ENCODE measurements at regions not wholly inside any gene's neighbourhood (a gene's known extent, or its start where the extent isn't known, plus 50 kb on each side); places are given as distances from the start of the nearest gene placed in this dataset.
A peak's percentile ranks its signal among the peaks of the same experiment; 100 is the strongest.

DNA sequence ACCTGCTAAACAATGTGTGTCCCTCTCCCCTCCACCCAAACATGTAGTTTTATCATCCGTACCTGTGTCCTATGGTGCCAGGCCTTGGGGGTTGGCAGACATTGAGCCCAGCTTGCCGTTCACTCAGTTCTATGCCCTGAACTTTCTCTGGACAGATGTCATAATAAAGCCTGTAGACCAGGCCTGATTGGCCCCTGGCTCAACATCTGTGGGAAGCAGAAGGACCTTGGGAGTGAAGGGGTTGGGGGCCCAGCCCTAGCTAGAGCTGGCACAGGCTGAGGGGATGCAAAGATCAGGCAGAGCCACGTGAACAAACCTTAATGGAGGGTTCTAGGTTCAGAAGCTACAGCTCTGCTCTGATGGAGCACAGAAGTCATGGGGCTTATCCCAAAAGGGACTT, 600.6 kb downstream of the BUD13 start:
- Histone ChIP-seq H3K9me3 (ENCODE audit: control insufficient read depth, insufficient read depth, low read length) (no peaks in the 10 kb centered on the region), H3K27me3 (ENCODE audit: control insufficient read depth, insufficient read depth, low read length) (no peaks in the 10 kb centered on the region), H3K36me3 (ENCODE audit: control insufficient read depth, insufficient read depth, low read length) (no peaks in the 10 kb centered on the region), H3K27ac (ENCODE audit: low read depth, low read length) (no peak overlapping the region), H3K4me3 (ENCODE audit: low read depth, low read length) (no peak overlapping the region), H3K4me1 (ENCODE audit: control insufficient read depth, insufficient read depth, low read length) (peaks cover 5% of the 10 kb centered on the region)
- DNase-seq (ENCODE audit: low read depth in 4 of 6, low spot score in 6 of 6): no peak
- 95% methylated on average over 3 of the region's 3 CpGs for WGBS (ENCODE audit: insufficient coverage)

- H3K4me1 ChIP-seq (ENCODE audit: control insufficient read depth, insufficient read depth, low read length): peaks cover 5% of the 10 kb centered on the region
- no peak overlapping the region for H3K4me3 ChIP-seq (ENCODE audit: low read depth, low read length)
- 72% methylated on average over 5 of the region's 10 CpGs for WGBS (ENCODE audit: insufficient coverage)
- no peaks in the 10 kb centered on the region for H3K27me3 ChIP-seq (ENCODE audit: control insufficient read depth, insufficient read depth, low read length)
- H3K36me3 ChIP-seq (ENCODE audit: control insufficient read depth, insufficient read depth, low read length): no peaks in the 10 kb centered on the region
- H3K27ac ChIP-seq (ENCODE audit: low read depth, low read length): no peak overlapping the region
- no peaks in the 10 kb centered on the region for H3K9me3 ChIP-seq (ENCODE audit: control insufficient read depth, insufficient read depth, low read length)
- peak in 1 of 6 donors; percentile 46 for DNase-seq (ENCODE audit: low read depth in 4 of 6, low spot score in 6 of 6)
Measured at GRCh38 chr11:116171271-116172140, 601.3 kb downstream of the BUD13 start.

DNA sequence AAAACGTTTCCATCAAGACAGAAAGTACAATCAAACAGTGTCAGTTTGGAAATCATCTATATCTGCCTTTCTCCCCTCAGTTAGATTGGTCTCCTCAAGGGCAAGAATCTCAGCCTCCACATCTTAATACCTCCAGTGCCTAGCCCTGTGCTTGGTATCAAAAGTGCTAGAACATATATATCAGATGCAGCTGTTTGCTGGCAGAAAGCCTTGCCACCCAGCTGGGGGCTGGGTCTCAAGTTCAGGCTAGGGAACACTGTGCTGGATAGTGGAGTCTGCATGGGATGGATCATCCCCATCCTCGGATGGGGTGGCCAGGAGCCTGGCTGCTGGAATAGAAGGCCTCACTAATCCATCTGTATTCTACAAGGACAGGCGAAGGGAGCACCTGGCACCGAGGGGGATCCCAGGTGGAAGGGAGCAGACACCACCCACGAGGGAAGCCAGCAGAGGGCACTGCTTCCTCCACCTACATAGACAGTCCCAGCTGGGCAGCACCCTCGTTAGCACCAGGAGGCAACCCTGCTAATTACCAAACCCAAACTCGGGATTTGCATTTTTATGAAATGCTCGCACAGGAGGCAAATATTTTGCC, 602.2 kb downstream of the BUD13 start:
- no peak for DNase-seq (ENCODE audit: low read depth in 4 of 6, low spot score in 6 of 6)
- no peaks in the 10 kb centered on the region for H3K27me3 ChIP-seq (ENCODE audit: control insufficient read depth, insufficient read depth, low read length)
- 74% methylated on average over 5 of the region's 8 CpGs for WGBS (ENCODE audit: insufficient coverage)
- no peaks in the 10 kb centered on the region for H3K36me3 ChIP-seq (ENCODE audit: control insufficient read depth, insufficient read depth, low read length)
- H3K4me1 ChIP-seq (ENCODE audit: control insufficient read depth, insufficient read depth, low read length): peaks cover 5% of the 10 kb centered on the region
- H3K4me3 ChIP-seq (ENCODE audit: low read depth, low read length): no peak overlapping the region
- H3K9me3 ChIP-seq (ENCODE audit: control insufficient read depth, insufficient read depth, low read length): no peaks in the 10 kb centered on the region
- no peak overlapping the region for H3K27ac ChIP-seq (ENCODE audit: low read depth, low read length)

- no peak for DNase-seq (ENCODE audit: low read depth in 4 of 6, low spot score in 6 of 6)
- Histone ChIP-seq H3K27me3 (ENCODE audit: control insufficient read depth, insufficient read depth, low read length) (peaks cover 3% of the 10 kb centered on the region), H3K4me1 (ENCODE audit: control insufficient read depth, insufficient read depth, low read length) (peaks cover 5% of the 10 kb centered on the region), H3K36me3 (ENCODE audit: control insufficient read depth, insufficient read depth, low read length) (no peaks in the 10 kb centered on the region), H3K27ac (ENCODE audit: low read depth, low read length) (no peak overlapping the region), H3K9me3 (ENCODE audit: control insufficient read depth, insufficient read depth, low read length) (no peaks in the 10 kb centered on the region), H3K4me3 (ENCODE audit: low read depth, low read length) (no peak overlapping the region)
- WGBS (ENCODE audit: insufficient coverage): no CpG with 5 or more reads among the region's 2 CpGs
Measured at GRCh38 chr11:116169776-116170175, 603.0 kb downstream of the BUD13 start.

DNA sequence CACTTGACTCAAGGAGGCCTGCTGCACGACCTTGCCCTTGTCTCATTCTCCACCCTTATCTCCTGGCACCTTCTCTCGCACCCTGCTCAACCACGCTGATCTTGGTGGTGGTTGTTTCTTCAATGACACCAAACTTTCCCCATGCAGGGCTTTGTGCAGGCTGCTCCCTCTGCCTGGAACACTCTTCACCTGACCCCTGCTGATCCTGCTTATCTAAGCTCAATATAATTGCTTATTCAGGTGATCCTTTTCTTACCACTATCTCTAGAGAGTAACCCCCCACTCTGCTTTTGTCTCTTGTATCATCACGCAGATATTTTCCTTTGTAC, 604.4 kb downstream of the BUD13 start:
- 88% methylated on average over 3 of the region's 4 CpGs for WGBS (ENCODE audit: insufficient coverage)
- H3K36me3 ChIP-seq (ENCODE audit: control insufficient read depth, insufficient read depth, low read length): no peaks in the 10 kb centered on the region

DNA sequence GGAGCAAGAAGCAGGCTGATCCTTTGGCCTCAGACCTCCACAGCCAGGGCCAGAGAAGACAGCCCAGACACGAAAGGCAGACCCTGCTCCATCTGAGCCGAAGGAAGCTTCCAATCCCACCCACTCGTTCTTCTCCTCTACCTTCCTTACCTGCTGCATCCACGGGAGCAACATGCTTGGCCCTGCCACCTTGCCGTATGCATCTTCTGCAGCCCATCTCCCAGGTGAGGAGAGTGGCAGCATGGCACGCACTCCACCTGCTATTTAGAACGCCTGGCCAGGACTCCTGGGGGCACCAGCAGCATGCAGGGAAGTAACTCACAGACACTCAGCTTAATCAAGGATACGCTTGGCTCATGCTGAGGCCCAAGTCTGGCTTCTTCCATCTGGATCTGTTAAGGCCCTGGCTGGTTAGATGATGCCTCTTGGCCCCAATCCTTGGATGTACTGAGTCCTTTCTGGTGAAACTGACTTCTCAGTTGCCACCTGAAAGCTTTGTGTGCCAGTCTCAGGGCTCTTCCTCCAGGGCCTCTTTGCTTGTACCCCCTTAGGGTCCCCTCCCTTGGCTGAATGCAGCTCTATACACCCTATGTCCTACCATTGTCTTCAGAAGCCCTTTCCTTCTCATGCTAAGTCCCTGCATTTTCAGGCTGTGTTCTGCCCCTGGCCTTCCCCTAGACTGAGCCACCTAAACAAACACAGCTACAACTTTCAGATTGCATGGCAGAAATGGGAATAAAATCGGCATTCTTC, 604.9 kb downstream of the BUD13 start:
- Histone ChIP-seq H3K27ac (ENCODE audit: low read depth, low read length) (no peak overlapping the region), H3K4me3 (ENCODE audit: low read depth, low read length) (no peak overlapping the region), H3K27me3 (ENCODE audit: control insufficient read depth, insufficient read depth, low read length) (peaks cover 3% of the 10 kb centered on the region), H3K9me3 (ENCODE audit: control insufficient read depth, insufficient read depth, low read length) (no peaks in the 10 kb centered on the region), H3K36me3 (ENCODE audit: control insufficient read depth, insufficient read depth, low read length) (no peaks in the 10 kb centered on the region), H3K4me1 (ENCODE audit: control insufficient read depth, insufficient read depth, low read length) (peaks cover 2% of the 10 kb centered on the region)
- 93% methylated on average over 8 of the region's 9 CpGs for WGBS (ENCODE audit: insufficient coverage)
- no peak for DNase-seq (ENCODE audit: low read depth in 4 of 6, low spot score in 6 of 6)

More for the DNA sequence above, 604.4 kb downstream of the BUD13 start:
- Histone ChIP-seq H3K27me3 (ENCODE audit: control insufficient read depth, insufficient read depth, low read length) (peaks cover 3% of the 10 kb centered on the region), H3K27ac (ENCODE audit: low read depth, low read length) (no peak overlapping the region), H3K9me3 (ENCODE audit: control insufficient read depth, insufficient read depth, low read length) (no peaks in the 10 kb centered on the region), H3K4me3 (ENCODE audit: low read depth, low read length) (no peak overlapping the region), H3K4me1 (ENCODE audit: control insufficient read depth, insufficient read depth, low read length) (no peaks in the 10 kb centered on the region)
- DNase-seq (ENCODE audit: low read depth in 4 of 6, low spot score in 6 of 6): no peak

DNA sequence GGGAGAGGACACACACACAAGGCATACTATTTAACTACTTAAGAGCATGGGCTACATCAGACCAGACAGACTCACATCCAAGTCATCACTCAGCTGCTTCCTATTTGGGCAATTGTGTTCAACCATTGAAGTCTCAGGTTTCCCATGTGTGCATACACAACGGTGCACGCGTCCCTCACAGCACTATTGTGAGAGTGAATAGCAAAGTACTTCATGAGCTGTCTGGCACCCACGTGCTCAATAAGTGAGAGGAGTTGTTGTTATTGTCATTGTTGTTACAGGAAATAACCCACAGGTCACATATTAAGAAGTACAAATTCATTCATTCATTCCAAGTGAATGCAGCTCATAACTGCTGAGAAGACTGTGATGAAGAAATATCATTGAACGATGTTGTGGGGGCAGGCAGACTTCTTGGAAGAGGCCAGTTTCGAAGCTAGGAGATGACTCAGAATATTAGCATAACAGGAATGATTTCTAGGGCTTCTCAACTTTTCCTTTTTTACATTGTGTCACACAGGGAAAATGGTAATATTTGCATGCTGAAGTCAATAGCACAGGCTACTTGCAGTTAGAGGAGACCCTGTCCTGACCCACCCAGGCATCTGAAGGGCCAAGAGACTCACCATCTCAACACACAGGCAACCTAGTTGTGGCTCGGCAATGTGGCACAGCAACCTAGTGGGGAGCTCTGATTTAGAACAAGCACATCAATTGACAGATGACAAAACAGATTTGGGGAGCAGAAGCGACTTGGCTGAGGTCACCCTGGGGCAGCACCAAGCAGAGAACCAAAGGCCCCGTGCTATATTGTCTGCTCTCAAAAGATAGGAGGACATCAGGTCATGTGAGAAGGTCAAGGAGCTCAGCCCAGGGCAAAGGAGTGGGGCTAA, 606.0 kb downstream of the BUD13 start:
- DNase-seq (ENCODE audit: low read depth in 4 of 6, low spot score in 6 of 6): no peak

DNA sequence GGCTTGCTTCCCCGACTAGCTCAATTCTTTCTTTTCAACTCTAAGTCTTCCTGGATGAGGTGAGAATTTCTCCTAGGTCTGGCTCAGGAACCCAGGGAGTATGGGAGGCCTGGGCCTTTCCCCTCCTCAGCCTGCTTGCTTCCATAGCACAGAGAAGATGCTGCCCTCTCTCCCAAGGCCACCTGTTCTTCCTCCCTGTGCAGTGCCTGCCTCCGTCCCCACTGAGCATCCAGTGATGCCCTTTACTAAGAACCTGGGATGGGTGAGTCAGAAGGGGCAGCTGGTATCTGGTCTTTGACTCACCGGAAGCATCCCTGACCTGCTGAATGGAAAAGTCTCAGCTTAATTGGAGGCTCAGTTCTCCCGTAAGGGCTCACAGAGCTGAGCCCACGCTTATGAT, 607.9 kb downstream of the BUD13 start:
- DNase-seq (ENCODE audit: low read depth in 4 of 6, low spot score in 6 of 6): no peak
- Histone ChIP-seq H3K4me3 (ENCODE audit: low read depth, low read length) (no peak overlapping the region), H3K27me3 (ENCODE audit: control insufficient read depth, insufficient read depth, low read length) (peaks cover 3% of the 10 kb centered on the region), H3K9me3 (ENCODE audit: control insufficient read depth, insufficient read depth, low read length) (no peaks in the 10 kb centered on the region), H3K27ac (ENCODE audit: low read depth, low read length) (no peak overlapping the region), H3K36me3 (ENCODE audit: control insufficient read depth, insufficient read depth, low read length) (no peaks in the 10 kb centered on the region), H3K4me1 (ENCODE audit: control insufficient read depth, insufficient read depth, low read length) (peaks cover 12% of the 10 kb centered on the region)
- WGBS (ENCODE audit: insufficient coverage): 92% methylated on average over 2 of the region's 5 CpGs

More for the DNA sequence above, 606.0 kb downstream of the BUD13 start:
- Histone ChIP-seq H3K9me3 (ENCODE audit: control insufficient read depth, insufficient read depth, low read length) (no peaks in the 10 kb centered on the region), H3K4me3 (ENCODE audit: low read depth, low read length) (no peak overlapping the region), H3K4me1 (ENCODE audit: control insufficient read depth, insufficient read depth, low read length) (peaks cover 12% of the 10 kb centered on the region), H3K27ac (ENCODE audit: low read depth, low read length) (no peak overlapping the region), H3K36me3 (ENCODE audit: control insufficient read depth, insufficient read depth, low read length) (no peaks in the 10 kb centered on the region), H3K27me3 (ENCODE audit: control insufficient read depth, insufficient read depth, low read length) (peaks cover 3% of the 10 kb centered on the region)
- 79% methylated on average over 3 of the region's 9 CpGs for WGBS (ENCODE audit: insufficient coverage)

- no peak overlapping the region for H3K4me3 ChIP-seq (ENCODE audit: low read depth, low read length)
- H3K9me3 ChIP-seq (ENCODE audit: control insufficient read depth, insufficient read depth, low read length): no peaks in the 10 kb centered on the region
- DNase-seq (ENCODE audit: low read depth in 4 of 6, low spot score in 6 of 6): peak in 5 of 6 donors; percentile 52 to 97 (median 79)
- H3K27ac ChIP-seq (ENCODE audit: low read depth, low read length): no peak overlapping the region
- no peaks in the 10 kb centered on the region for H3K36me3 ChIP-seq (ENCODE audit: control insufficient read depth, insufficient read depth, low read length)
- peaks cover 3% of the 10 kb centered on the region for H3K27me3 ChIP-seq (ENCODE audit: control insufficient read depth, insufficient read depth, low read length)
- no CpG with 5 or more reads among the region's 11 CpGs for WGBS (ENCODE audit: insufficient coverage)
- H3K4me1 ChIP-seq (ENCODE audit: control insufficient read depth, insufficient read depth, low read length): peaks cover 12% of the 10 kb centered on the region
Measured at GRCh38 chr11:116162886-116163230, 609.9 kb downstream of the BUD13 start.
